ENCODE measurements at regions not wholly inside any gene's neighbourhood (a gene's known extent, or its start where the extent isn't known, plus 50 kb on each side); places are given as distances from the start of the nearest gene placed in this dataset.

GRCh38 chr20:23206061-23206460 lies 119.9 kb upstream of the CD93 start:
- TF ChIP-seq CTCF (IDR thresholded peaks at IDR 0.05): no peak

GRCh38 chr20:23205611-23206041 lies 119.5 kb upstream of the CD93 start:
- peak; percentile 68 for DNase-seq (ENCODE audit: low spot score)
- peak; percentile 24 for ATAC-seq (ENCODE audit: insufficient number of reproducible peaks, low FRiP score, low read depth)
- Histone ChIP-seq H3K36me3 (no peaks in the 10 kb centered on the region), H3K9me3 (no peaks in the 10 kb centered on the region), H3K27me3 (replicated peaks; ENCODE audit: insufficient read depth) (no peaks in the 10 kb centered on the region), H3K4me1 (ENCODE audit: control insufficient read depth in 1 of 2, low read depth in 2 of 2) (peaks cover 5 to 35% of the 10 kb centered on the region in 2 donors), H3K27ac (peak overlapping the region; percentile 80 to 84), H3K4me3 (no peak overlapping the region)
- TF ChIP-seq CTCF (IDR thresholded peaks at IDR 0.05): no peak

More at GRCh38 chr20:23206061-23206460, 119.9 kb upstream of the CD93 start:
- H3K4me1 ChIP-seq (ENCODE audit: control insufficient read depth in 1 of 2, low read depth in 2 of 2): peaks cover 5 to 35% of the 10 kb centered on the region in 2 donors
- H3K9me3 ChIP-seq: no peaks in the 10 kb centered on the region
- H3K36me3 ChIP-seq: no peaks in the 10 kb centered on the region
- DNase-seq (ENCODE audit: low spot score) (no peak), ATAC-seq (ENCODE audit: insufficient number of reproducible peaks, low FRiP score, low read depth) (no peak)
- no peaks in the 10 kb centered on the region for H3K27me3 ChIP-seq (replicated peaks; ENCODE audit: insufficient read depth)
- H3K27ac ChIP-seq: peak overlapping the region; percentile 80 to 84
- no peak overlapping the region for H3K4me3 ChIP-seq

GRCh38 chr20:23205211-23205610 lies 119.1 kb upstream of the CD93 start:
- TF ChIP-seq CTCF (IDR thresholded peaks at IDR 0.05): no peak
- ATAC-seq (ENCODE audit: insufficient number of reproducible peaks, low FRiP score, low read depth) (no peak), DNase-seq (ENCODE audit: low spot score) (no peak)
- Histone ChIP-seq H3K9me3 (no peaks in the 10 kb centered on the region), H3K27me3 (replicated peaks; ENCODE audit: insufficient read depth) (no peaks in the 10 kb centered on the region), H3K4me3 (no peak overlapping the region), H3K27ac (peak overlapping the region; percentile 80 to 84), H3K36me3 (no peaks in the 10 kb centered on the region), H3K4me1 (ENCODE audit: control insufficient read depth in 1 of 2, low read depth in 2 of 2) (peaks cover 5 to 35% of the 10 kb centered on the region in 2 donors)

- Histone ChIP-seq H3K27ac (peak overlapping the region; percentile 0 to 11), H3K27me3 (replicated peaks; ENCODE audit: insufficient read depth) (no peaks in the 10 kb centered on the region)
- no peak for ATAC-seq (ENCODE audit: insufficient number of reproducible peaks, low FRiP score, low read depth)
Measured at GRCh38 chr20:23203951-23204730, 118.0 kb upstream of the CD93 start.

More at GRCh38 chr20:23203951-23204730, 118.0 kb upstream of the CD93 start:
- Histone ChIP-seq H3K9me3 (no peaks in the 10 kb centered on the region), H3K4me1 (ENCODE audit: control insufficient read depth in 1 of 2, low read depth in 2 of 2) (peaks cover 5 to 35% of the 10 kb centered on the region in 2 donors), H3K4me3 (no peak overlapping the region), H3K36me3 (no peaks in the 10 kb centered on the region)
- no peak for TF ChIP-seq CTCF (IDR thresholded peaks at IDR 0.05)
- DNase-seq (ENCODE audit: low spot score): no peak
